ENCODE measurements at regions not wholly inside any gene's neighbourhood (a gene's known extent, or its start where the extent isn't known, plus 50 kb on each side); places are given as distances from the start of the nearest gene placed in this dataset.
"Not testable (repeated sequence)": the region's sequence is repeated elsewhere in the genome, so short reads cannot be mapped to it uniquely, and the experiment has no call there.

GRCh38 chr4:129901205-129901604, 805.3 kb downstream of the C4orf33 start:
- DNase-seq: no peak

- DNase-seq: no peak
Measured at GRCh38 chr4:129903861-129904260, 807.9 kb downstream of the C4orf33 start.

- DNase-seq: no peak
Measured at GRCh38 chr4:129905256-129905655, 809.3 kb downstream of the C4orf33 start.

GRCh38 chr4:129908117-129908516, 812.2 kb downstream of the C4orf33 start:
- DNase-seq: no peak

- no peak for DNase-seq
Measured at GRCh38 chr4:129916991-129917390, 821.0 kb downstream of the C4orf33 start.

GRCh38 chr4:129917651-129918050, 821.7 kb downstream of the C4orf33 start:
- no peak for DNase-seq

GRCh38 chr4:129926936-129927335, 831.0 kb downstream of the C4orf33 start:
- no peak for DNase-seq

- no peak for DNase-seq
Measured at GRCh38 chr4:129929052-129929451, 833.1 kb downstream of the C4orf33 start.

GRCh38 chr4:129929984-129930383, 834.0 kb downstream of the C4orf33 start:
- DNase-seq: no peak

- no peak for DNase-seq
Measured at GRCh38 chr4:129950217-129950616, 854.3 kb downstream of the C4orf33 start.

- no peak for DNase-seq
Measured at GRCh38 chr4:129966175-129966574, 870.2 kb downstream of the C4orf33 start.

GRCh38 chr4:129968366-129968765, 872.4 kb downstream of the C4orf33 start:
- DNase-seq: no peak

- no peak for DNase-seq
Measured at GRCh38 chr4:129968778-129969177, 872.8 kb downstream of the C4orf33 start.

- DNase-seq: no peak
Measured at GRCh38 chr4:129970801-129971200, 874.8 kb downstream of the C4orf33 start.

- DNase-seq: no peak
Measured at GRCh38 chr4:129971419-129971818, 875.5 kb downstream of the C4orf33 start.

GRCh38 chr4:129972257-129972656, 876.3 kb downstream of the C4orf33 start:
- no peak for DNase-seq

GRCh38 chr4:129974730-129975129, 878.8 kb downstream of the C4orf33 start:
- DNase-seq: no peak

GRCh38 chr4:129978315-129978714, 882.4 kb downstream of the C4orf33 start:
- no peak for DNase-seq

- no peak for DNase-seq
Measured at GRCh38 chr4:129988957-129989356, 893.0 kb downstream of the C4orf33 start.

- DNase-seq: no peak
Measured at GRCh38 chr4:129994715-129995114, 898.8 kb downstream of the C4orf33 start.

- no peak for DNase-seq
Measured at GRCh38 chr4:129998436-129999150, 902.6 kb downstream of the C4orf33 start.

GRCh38 chr4:129999156-129999555, 903.2 kb downstream of the C4orf33 start:
- DNase-seq: no peak

- no peak for DNase-seq
Measured at GRCh38 chr4:130008461-130008860, 912.5 kb downstream of the C4orf33 start.

- DNase-seq: not testable (repeated sequence)
Measured at GRCh38 chr4:130012806-130013205, 916.9 kb downstream of the C4orf33 start.

- no peak for DNase-seq
Measured at GRCh38 chr4:130021706-130022105, 925.8 kb downstream of the C4orf33 start.

Measured in T-helper 1 cell (primary cell).